ENCODE measurements at regions not wholly inside any gene's neighbourhood (a gene's known extent, or its start where the extent isn't known, plus 50 kb on each side); places are given as distances from the start of the nearest gene placed in this dataset.

GRCh38 chr11:92866679-92867282 lies 102.7 kb upstream of the MTNR1B start:
- Histone ChIP-seq H3K79me2 (ENCODE audit: insufficient read depth, low read length) (no peaks in the 10 kb centered on the region), H2BK15ac (ENCODE audit: low read depth, low read length) (no peak overlapping the region), H4K91ac (ENCODE audit: insufficient read length, low read depth, low read length) (no peak overlapping the region), H3K9me3 (ENCODE audit: control insufficient read depth, low read depth, low read length) (no peaks in the 10 kb centered on the region), H3K27ac (ENCODE audit: insufficient read length, low read depth, low read length) (no peak overlapping the region), H3K79me1 (ENCODE audit: insufficient read depth, low read depth, low read length, poor library complexity, severe bottlenecking) (no peaks in the 10 kb centered on the region), H3K23me2 (ENCODE audit: insufficient read length, low read depth, low read length, poor library complexity, severe bottlenecking) (no peaks in the 10 kb centered on the region), H3K18ac (ENCODE audit: insufficient read length, low read depth, low read length) (no peak overlapping the region), H3K4me2 (ENCODE audit: insufficient read depth, insufficient read length, low read length) (no peak overlapping the region), H3K56ac (ENCODE audit: insufficient read length, low read depth, low read length) (no peak overlapping the region), H4K5ac (ENCODE audit: insufficient read length, low read depth, low read length) (no peak overlapping the region), H2BK20ac (ENCODE audit: low read depth, low read length, poor library complexity, severe bottlenecking) (no peak overlapping the region), H2BK5ac (ENCODE audit: insufficient read length, low read length) (no peak overlapping the region), H3K23ac (ENCODE audit: insufficient read length, low read depth, low read length) (no peak overlapping the region), H3K27me3 (ENCODE audit: insufficient read depth, low read length) (no peaks in the 10 kb centered on the region), H3K9ac (ENCODE audit: extremely low read depth, insufficient read length, low read length) (no peak overlapping the region), H3K4ac (ENCODE audit: low read depth, low read length) (no peak overlapping the region), H3K4me1 (ENCODE audit: insufficient read depth, low read length) (no peaks in the 10 kb centered on the region), H4K20me1 (ENCODE audit: control insufficient read depth, insufficient read depth, insufficient read length) (no peaks in the 10 kb centered on the region), H3K14ac (ENCODE audit: insufficient read depth, low read length) (no peak overlapping the region), H4K8ac (replicated peaks; ENCODE audit: insufficient read length, low read depth, low read length) (no peak overlapping the region), H2BK12ac (ENCODE audit: insufficient read length, low read depth, low read length) (no peak overlapping the region), H2AFZ (ENCODE audit: low read length) (no peak overlapping the region), H2BK120ac (ENCODE audit: low read depth, low read length, poor library complexity, severe bottlenecking) (no peak overlapping the region), H2AK5ac (ENCODE audit: insufficient read length, low read length) (no peak overlapping the region), H3T11ph (ENCODE audit: low read length) (no peak overlapping the region)
- no peaks in the 10 kb centered on the region for H3K9me3 Mint-ChIP-seq
- no peak for DNase-seq
- H3K4me3 Mint-ChIP-seq: no peak overlapping the region
- no peak for TF ChIP-seq CTCF (conservative IDR thresholded peaks at IDR 0.05)
- no peaks in the 10 kb centered on the region for H3K27me3 Mint-ChIP-seq (ENCODE audit: low read depth)
- no peaks in the 10 kb centered on the region; a peak in 1 of 7 replicates for H3K36me3 Mint-ChIP-seq (ENCODE audit: insufficient read depth in 1 of 3, low read depth in 3 of 3)
- H3K27ac Mint-ChIP-seq: no peak overlapping the region; a peak in 1 of 7 replicates
- H3K4me1 Mint-ChIP-seq: peaks cover 4 to 6% of the 10 kb centered on the region in 2 experiments; a peak in 2 of 4 replicates
- WGBS (ENCODE audit: extremely low coverage, insufficient read length, low lambda C conversion rate): no CpG with 5 or more reads among the region's 38 CpGs
